ENCODE measurements at regions not wholly inside any gene's neighbourhood (a gene's known extent, or its start where the extent isn't known, plus 50 kb on each side); places are given as distances from the start of the nearest gene placed in this dataset.
A peak's percentile ranks its signal among the peaks of the same experiment; 100 is the strongest.
"Not testable (repeated sequence)": the region's sequence is repeated elsewhere in the genome, so short reads cannot be mapped to it uniquely, and the experiment has no call there.

GRCh38 chr12:67455236-67455635 is 186.1 kb downstream of the CAND1 start:
- DNase-seq (ENCODE audit: low read depth in 2 of 2): no peak

DNA sequence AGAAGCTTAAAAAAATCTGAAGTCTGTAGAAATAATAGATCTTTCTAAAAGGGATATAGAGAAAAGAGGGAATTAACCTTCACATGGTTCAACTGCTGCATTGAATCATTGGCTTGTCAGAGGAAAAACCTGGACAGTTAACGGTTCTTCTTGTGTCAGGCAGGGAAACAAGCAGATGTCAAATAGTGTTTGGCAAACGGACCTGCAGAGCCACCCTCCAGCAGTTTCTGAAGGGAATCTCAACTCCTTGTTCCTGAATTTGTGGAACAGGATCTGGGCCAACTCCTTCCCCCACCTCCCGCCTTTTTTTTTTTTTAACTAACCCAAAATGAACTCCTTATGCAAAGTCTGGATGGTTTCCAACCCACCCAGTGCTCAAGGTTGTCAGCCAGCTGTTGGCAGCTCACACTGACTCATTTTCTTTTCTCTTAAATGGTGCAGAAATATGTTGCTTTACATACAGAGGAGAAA is 187.3 kb downstream of the CAND1 start:
- no peak for DNase-seq (ENCODE audit: low read depth in 2 of 2)

GRCh38 chr12:67457136-67457535 is 188.0 kb downstream of the CAND1 start:
- DNase-seq (ENCODE audit: low read depth in 2 of 2): no peak

DNA sequence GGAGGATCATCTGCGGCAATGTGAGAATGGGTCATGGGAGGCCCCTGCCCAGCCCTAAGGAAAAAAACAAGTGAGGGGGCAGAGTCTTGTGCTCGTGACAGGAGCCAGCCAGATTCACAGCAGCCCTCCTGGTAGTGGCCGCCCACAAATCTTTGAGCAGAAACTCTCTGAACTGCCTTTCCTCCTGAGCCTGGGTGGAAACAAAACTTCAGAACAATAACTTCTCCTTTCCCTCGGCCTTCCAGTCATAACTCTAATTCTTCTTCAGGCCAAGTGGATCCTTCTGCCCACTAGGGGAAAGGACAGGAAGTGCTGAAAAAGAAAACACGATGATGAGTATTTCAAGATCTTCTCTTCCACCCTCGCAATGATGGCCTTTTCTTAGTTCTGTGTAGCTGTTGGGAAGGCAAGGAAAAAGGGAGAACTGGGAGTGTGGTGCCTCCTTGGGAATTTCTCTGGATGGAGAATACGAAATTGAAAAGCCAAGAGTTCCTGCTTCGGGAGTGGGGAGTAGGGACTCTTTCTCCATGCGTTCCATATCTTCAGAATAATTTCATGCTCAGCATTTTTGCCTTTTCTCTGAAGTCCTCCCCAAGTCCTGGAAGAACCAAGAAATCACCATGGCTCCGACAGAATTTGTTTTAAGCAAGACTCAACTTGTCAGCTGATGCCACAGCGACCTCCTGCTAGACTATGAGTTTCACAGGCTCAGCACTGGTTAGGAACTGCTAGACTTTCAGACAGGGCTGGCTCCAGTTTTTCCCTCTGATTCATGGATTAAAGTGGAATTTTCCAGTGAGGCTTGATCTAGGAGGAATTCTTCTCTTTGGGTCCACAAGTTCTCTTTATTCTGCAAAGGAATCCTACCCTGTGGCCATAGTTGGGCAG is 188.9 kb downstream of the CAND1 start:
- no peak for DNase-seq (ENCODE audit: low read depth in 2 of 2)

DNA sequence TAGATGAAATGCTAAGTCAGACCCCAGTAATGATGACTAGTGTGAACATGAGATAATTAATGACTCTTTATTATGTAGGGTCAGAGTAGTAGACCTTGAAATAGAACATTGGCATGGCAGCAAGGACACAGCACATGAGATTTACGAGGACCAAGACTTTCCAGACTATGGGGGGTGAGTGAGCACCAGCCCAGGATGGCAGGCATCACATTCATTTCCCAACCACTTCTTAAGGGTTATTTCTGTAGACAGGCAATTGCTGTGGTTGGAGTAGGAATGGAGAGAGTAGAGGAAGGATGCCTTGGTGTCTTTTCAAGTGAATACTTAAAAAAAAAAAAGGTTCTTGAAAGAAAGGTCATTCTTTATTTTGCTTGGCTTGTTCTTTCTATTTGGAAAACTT is 189.4 kb upstream of the DYRK2 start:
- DNase-seq (ENCODE audit: low read depth in 2 of 2): no peak

- DNase-seq (ENCODE audit: low read depth in 2 of 2): no peak
Measured at GRCh38 chr12:67459578-67459977, 189.0 kb upstream of the DYRK2 start.

DNA sequence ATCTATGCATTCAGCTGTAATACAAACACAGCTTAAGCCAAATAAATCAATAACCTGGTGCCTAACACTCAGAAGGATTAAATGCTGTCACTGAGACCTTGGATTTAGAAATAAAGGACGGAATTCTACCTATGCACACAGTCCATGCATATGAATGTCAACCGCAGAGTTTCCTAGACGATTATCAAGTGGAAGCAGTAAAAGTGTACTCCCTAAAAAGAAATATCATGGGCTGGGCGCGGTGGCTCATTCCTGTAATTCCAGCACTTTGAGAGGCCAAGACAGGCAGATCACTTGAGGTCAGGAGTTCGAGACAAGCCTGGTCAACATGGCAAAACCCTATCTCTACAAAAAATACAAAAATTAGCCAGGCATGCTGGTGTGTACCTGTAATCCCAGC is 188.2 kb upstream of the DYRK2 start:
- no peak for DNase-seq (ENCODE audit: low read depth in 2 of 2)

- DNase-seq (ENCODE audit: low read depth in 2 of 2): no peak
Measured at GRCh38 chr12:67468549-67469245, 179.8 kb upstream of the DYRK2 start.

DNA sequence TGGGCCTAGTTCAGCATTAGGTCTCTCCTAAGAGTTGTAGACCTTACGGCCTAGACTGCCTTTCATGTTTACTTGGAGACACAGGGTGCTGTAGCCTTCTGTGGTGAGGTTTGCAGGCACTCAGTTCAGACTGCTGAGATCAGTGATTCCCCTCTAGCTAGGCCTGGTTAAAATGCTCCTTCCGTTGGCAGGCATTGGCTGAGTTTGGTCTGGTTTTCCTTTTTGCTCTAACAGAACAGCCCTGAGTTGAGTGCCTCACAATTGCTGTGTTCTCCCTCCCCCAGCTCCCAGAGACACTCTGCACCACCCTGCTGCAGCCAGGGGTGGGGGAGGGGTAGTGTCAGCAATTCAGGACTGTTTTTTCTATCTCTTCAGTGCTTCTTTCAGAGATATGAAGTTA is 178.9 kb upstream of the DYRK2 start:
- DNase-seq (ENCODE audit: low read depth in 2 of 2): no peak

DNA sequence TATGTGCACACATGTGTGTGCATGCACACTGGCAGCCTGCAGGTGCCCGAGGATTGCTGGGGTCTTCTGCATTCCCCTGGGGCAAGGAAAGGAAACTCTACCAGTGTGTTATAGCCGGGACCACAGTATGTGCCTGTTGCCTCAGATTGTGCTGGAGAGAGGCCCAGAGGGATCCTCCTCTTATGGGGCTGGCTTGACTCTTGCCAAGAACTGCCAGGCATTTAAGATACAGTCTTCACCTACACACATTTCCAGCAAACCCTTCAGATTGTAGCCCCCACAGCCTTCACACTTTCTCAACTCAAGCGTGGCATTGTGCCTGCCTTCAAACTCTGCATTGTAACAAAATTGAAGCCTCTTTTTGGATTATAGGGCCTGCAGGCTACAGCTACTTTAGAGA is 176.7 kb upstream of the DYRK2 start:
- DNase-seq (ENCODE audit: low read depth in 2 of 2): no peak

DNA sequence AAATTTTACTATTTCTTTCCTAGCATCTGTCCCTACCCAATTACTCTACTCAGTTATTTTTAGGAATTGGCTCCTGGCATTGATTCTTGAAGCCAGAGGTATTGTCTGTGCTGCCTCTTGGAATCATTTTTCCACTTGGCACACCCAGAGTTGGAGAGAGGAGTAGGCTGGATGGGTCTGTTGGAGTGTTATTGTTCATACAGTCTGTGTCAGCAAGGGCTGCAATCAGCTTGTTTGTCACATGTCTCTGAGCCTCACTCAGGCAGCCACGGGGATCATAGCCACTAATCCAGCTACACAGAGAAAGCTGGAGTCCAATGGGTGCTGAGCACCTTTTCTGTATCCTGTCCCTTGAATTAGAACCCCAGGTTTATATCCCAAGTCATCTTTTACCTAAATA is 176.0 kb upstream of the DYRK2 start:
- no peak for DNase-seq (ENCODE audit: low read depth in 2 of 2)

GRCh38 chr12:67474934-67475620 is 173.5 kb upstream of the DYRK2 start:
- no peak for DNase-seq (ENCODE audit: low read depth in 2 of 2)

DNA sequence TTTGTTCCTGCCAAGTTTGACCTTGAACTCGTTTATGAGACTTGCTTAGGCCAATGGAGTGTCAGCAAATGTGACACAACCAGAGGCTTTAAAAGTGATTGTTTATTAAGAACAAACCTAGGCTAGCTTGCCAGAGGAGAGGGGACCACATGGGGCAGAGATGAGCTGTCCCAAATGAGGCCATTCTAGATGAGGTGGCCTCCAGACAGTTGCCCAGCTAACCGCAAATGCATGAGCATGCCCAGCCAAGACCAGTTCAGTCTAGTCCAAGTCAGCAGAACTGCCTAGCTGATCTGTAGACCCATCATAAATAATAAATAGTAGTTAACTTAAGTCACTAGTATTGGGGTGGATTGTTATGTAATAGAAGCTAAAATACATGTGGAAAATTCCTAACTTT is 172.8 kb upstream of the DYRK2 start:
- no peak for DNase-seq (ENCODE audit: low read depth in 2 of 2)

GRCh38 chr12:67477681-67478265 is 170.8 kb upstream of the DYRK2 start:
- DNase-seq (ENCODE audit: low read depth in 2 of 2): no peak

DNA sequence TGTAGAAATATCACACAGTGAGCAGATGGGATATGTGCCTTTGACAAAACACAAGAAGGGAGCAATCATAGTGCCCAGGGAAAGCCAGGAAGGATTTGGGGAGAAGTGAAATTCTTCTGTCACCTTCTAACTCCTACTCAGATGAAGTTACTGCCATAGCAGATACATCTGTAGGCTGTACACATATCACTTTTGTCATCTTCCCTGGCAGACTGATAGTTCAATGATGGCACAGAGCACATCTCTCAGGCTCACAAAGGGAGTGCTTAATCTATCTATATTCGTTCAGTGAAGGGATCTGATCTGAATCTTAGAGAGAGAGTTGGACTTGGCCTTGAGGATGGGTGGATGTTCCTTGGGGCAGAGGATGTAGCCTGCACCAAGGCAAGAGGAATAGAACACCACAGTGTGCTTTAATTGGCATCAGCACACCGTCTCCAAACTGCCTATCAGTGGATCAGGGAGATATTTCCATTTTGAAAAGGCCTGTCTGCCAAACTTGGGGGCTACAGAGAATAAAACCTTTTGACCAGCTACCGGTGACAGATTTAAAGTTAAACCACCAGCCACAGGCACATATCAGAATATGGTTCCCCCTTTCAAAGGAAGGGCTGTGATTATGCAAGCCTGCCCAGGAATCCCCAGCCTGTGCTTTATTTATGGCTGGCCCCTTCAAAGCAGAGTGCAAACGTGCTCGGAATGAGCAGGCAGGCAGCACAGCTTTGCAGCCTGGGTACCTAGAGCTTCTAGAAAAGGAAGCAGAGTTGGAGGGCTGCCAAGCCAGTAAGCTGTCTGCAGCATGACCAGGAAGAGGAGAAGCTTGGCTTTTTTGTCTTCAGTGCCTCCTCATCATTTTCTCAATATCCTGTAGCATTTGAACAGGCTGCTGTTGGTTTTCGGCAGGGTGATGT is 165.5 kb upstream of the DYRK2 start:
- peak; percentile 21 to 32 for DNase-seq (ENCODE audit: low read depth in 2 of 2)

- no peak for DNase-seq (ENCODE audit: low read depth in 2 of 2)
Measured at GRCh38 chr12:67483871-67484554, 164.5 kb upstream of the DYRK2 start.

DNA sequence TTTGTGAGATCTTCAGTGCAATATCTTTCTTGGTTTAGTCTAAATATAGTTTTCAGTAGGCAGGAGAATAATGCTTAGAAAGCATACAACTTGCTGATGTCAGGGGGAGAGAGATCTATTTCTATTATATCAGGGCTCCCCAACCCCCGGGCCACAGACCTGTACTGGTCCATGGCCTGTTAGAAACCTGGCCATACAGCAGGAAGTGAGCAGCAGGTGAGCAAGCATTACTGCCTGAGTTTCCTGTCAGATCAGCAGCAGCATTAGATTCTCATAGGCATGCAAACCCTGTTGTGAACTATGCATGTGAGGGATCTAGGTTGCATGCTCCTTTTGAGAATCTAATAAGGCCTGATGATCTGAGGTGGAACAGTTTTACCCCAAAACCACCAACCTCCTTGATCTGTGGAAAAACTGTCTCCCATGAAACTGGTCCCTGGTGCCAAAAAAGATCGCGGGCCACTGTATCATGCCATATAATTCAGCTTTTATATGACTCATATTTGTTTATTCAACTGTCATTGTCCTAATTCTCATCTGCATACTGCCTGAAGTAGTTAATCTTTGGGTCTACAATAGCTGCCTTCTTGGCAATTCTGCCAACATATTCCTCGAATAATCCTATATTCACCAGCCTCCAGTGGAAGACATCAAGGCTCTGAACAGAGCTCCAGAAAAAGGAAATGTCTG is 163.6 kb upstream of the DYRK2 start:
- DNase-seq (ENCODE audit: low read depth in 2 of 2): no peak

DNA sequence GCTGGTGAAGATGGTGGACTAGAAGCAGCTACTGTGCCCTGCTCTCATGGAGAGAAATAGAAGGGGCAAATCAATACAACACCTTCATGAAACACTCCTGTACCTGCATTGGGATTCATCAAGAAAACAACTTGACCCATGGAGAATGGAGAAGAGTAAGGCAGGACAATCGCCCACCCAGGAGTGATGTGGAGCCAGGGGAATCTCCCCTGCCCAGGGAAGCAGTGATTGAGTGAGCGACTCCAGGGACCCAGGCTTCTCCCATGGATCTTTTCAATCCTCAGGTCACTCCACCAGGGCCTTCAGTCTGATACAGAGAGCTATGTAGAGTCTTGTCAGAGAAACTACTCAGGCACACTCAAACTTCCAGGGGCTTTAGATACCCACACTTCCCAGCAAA is 161.9 kb upstream of the DYRK2 start:
- DNase-seq (ENCODE audit: low read depth in 2 of 2): no peak

DNA sequence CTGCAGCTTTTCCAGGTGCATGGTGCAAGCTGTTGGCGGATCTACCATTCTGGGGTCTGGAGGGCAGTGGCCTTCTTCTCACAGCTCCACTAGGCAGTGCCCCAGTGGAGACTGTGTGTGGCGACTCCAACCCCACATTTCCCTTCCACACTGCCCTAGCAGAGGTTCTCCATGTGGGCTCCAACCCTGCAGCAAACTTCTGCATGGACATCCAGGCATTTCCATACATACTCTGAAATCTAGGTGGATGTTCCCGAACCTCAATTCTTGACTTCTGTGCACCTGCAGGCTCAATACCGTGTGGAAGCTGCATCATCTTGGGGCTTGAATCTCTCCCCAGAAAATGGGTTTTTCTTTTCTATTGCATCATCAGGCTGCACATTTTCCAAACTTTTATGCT is 160.2 kb upstream of the DYRK2 start:
- not testable (repeated sequence) for DNase-seq (ENCODE audit: low read depth in 2 of 2)

DNA sequence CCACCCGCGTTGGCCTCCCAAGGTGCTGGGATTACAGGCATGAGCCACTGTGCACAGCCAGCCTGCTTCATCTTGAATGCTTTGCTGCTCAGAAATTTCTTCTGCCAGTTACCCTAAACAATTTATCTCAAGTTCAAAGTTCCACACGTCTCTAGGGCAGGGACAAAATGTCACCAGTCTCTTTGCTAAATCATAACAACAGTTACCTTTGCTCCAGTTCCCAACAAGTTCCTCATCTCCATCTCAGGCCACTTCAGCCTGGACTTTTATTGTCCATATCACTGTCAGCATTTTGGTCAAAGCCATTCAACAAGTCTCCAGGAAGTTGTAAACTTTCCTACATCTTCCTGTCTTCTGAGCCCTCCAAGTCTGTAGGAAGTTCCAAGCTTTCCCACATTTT is 159.5 kb upstream of the DYRK2 start:
- DNase-seq (ENCODE audit: low read depth in 2 of 2): no peak
